GM13976 (cell line): ENCODE measurements at regions not wholly inside any gene's neighbourhood (a gene's known extent, or its start where the extent isn't known, plus 50 kb on each side); places are given as distances from the start of the nearest gene placed in this dataset.

Experiments used
- DNase-seq: peaks from one replicate; pipeline ENCODE4 v3.0.0; 2012; ENCODE audit warnings: low spot score
- CTCF ChIP-seq: IDR thresholded peaks from 2 replicates; pipeline ENCODE4 v1.5.1; 2012; ENCODE audit warnings: borderline replicate concordance, mild to moderate bottlenecking; ENCODE audit not compliant: insufficient read depth; ENCODE audit errors: extremely low read depth, missing control alignments, control extremely low read depth
- in situ Hi-C: fragments of 300-500 bp; cut with MboI; formaldehyde crosslinking; loops from one replicate; pipeline ENCODE4 v1.12.0; 2022; ENCODE audit warnings: low sequenced_read_pairs, mixed read lengths, inconsistent platforms; ENCODE audit not compliant: unreplicated experiment

- no peak for DNase-seq
- in situ Hi-C loops = no loop called here
- no peak for TF ChIP-seq CTCF
These were observed 224.2 kb downstream of the SNX18 start for GRCh38 chr5:54741711-54742110.

- in situ Hi-C loops = no loop called here
- no peak for DNase-seq
- no peak for TF ChIP-seq CTCF
These were observed 222.6 kb downstream of the SNX18 start for GRCh38 chr5:54740141-54740540.

- TF ChIP-seq CTCF = no peak
- no peak for DNase-seq
- in situ Hi-C loops = no loop called here
These were observed 221.8 kb downstream of the SNX18 start for GRCh38 chr5:54739371-54739770.

- TF ChIP-seq CTCF = no peak
- DNase-seq = no peak
- in situ Hi-C loops = no loop called here
These were observed 221.4 kb downstream of the SNX18 start for GRCh38 chr5:54738973-54739367.

GRCh38 chr5:54738118-54738972, 220.8 kb downstream of the SNX18 start:
- in situ Hi-C loops = no loop called here
- DNase-seq = no peak
- TF ChIP-seq CTCF = no peak

GRCh38 chr5:54736003-54736797, 218.6 kb downstream of the SNX18 start:
- no peak for DNase-seq
- TF ChIP-seq CTCF = no peak
- in situ Hi-C loops = no loop called here
